H9 (cell line): ENCODE measurements at regions not wholly inside any gene's neighbourhood (a gene's known extent, or its start where the extent isn't known, plus 50 kb on each side); places are given as distances from the start of the nearest gene placed in this dataset.

Experiments used
- DNase-seq: peaks from one replicate; pipeline ENCODE4 v3.0.0-alpha.2; 2017
- H2AFZ ChIP-seq: one replicate; pipeline ENCODE4 v1.6.1; 2013; ENCODE audit warnings: mild to moderate bottlenecking, low read length, control low read depth, moderate library complexity
- H2AK5ac ChIP-seq: 2 replicates; pipeline ENCODE4 v1.6.1; 2013; ENCODE audit warnings: low read length, control low read depth, mixed read lengths; ENCODE audit not compliant: insufficient read length
- H2BK120ac ChIP-seq: one replicate; pipeline ENCODE4 v1.6.1; 2013; ENCODE audit warnings: low read depth, mild to moderate bottlenecking, low read length, control low read depth, inconsistent platforms; ENCODE audit not compliant: poor library complexity, severe bottlenecking
- H2BK12ac ChIP-seq: 2 replicates; pipeline ENCODE4 v1.6.1; 2013; ENCODE audit warnings: low read length, control low read depth, mixed read lengths, low read depth; ENCODE audit not compliant: insufficient read length
- H2BK15ac ChIP-seq: 2 replicates; pipeline ENCODE4 v1.6.1; 2013; ENCODE audit warnings: low read depth, low read length, control low read depth
- H2BK20ac ChIP-seq: one replicate; pipeline ENCODE4 v1.6.1; 2013; ENCODE audit warnings: low read depth, mild to moderate bottlenecking, low read length, control low read depth, inconsistent platforms; ENCODE audit not compliant: poor library complexity, severe bottlenecking
- H2BK5ac ChIP-seq: 2 replicates; pipeline ENCODE4 v1.6.1; 2013; ENCODE audit warnings: low read length, control low read depth, mixed read lengths; ENCODE audit not compliant: insufficient read length
- H3K14ac ChIP-seq: 2 replicates; pipeline ENCODE4 v1.6.1; 2013; ENCODE audit warnings: low read length, control low read depth; ENCODE audit not compliant: insufficient read depth
- H3K18ac ChIP-seq: 2 replicates; pipeline ENCODE4 v1.6.1; 2013; ENCODE audit warnings: low read depth, mild to moderate bottlenecking, mixed read lengths, low read length, control low read depth; ENCODE audit not compliant: insufficient read length
- H3K23ac ChIP-seq: 2 replicates; pipeline ENCODE4 v1.6.1; 2013; ENCODE audit warnings: low read length, control low read depth, mixed read lengths, low read depth; ENCODE audit not compliant: insufficient read length
- H3K23me2 ChIP-seq: 2 replicates; pipeline ENCODE4 v1.6.1; 2013; ENCODE audit warnings: low read depth, mild to moderate bottlenecking, mixed read lengths, low read length, control low read depth; ENCODE audit not compliant: insufficient read length, poor library complexity, severe bottlenecking
- H3K27ac ChIP-seq: 2 replicates; pipeline ENCODE4 v1.5.1; 2013; ENCODE audit warnings: low read length, control low read depth, mixed read lengths, low read depth; ENCODE audit not compliant: insufficient read length
- H3K27me3 ChIP-seq: 2 replicates; pipeline ENCODE4 v1.6.1; 2013; ENCODE audit warnings: low read length, control low read depth, inconsistent platforms; ENCODE audit not compliant: insufficient read depth
- H3K4ac ChIP-seq: 2 replicates; pipeline ENCODE4 v1.6.1; 2013; ENCODE audit warnings: low read depth, mild to moderate bottlenecking, control low read depth, inconsistent platforms, low read length, moderate library complexity
- H3K4me1 ChIP-seq: 2 replicates; pipeline ENCODE4 v1.6.1; 2013; ENCODE audit warnings: low read length, control low read depth, inconsistent platforms; ENCODE audit not compliant: insufficient read depth
- H3K4me2 ChIP-seq: 2 replicates; pipeline ENCODE4 v1.6.1; 2013; ENCODE audit warnings: low read length, control low read depth, mixed read lengths; ENCODE audit not compliant: insufficient read length, insufficient read depth
- H3K56ac ChIP-seq: 2 replicates; pipeline ENCODE4 v1.6.1; 2013; ENCODE audit warnings: low read depth, mild to moderate bottlenecking, mixed read lengths, low read length, control low read depth; ENCODE audit not compliant: insufficient read length
- H3K79me1 ChIP-seq: 2 replicates; pipeline ENCODE4 v1.6.1; 2013; ENCODE audit warnings: low read depth, mild to moderate bottlenecking, moderate library complexity, low read length, control low read depth, inconsistent platforms; ENCODE audit not compliant: insufficient read depth, poor library complexity, severe bottlenecking
- H3K79me2 ChIP-seq: 2 replicates; pipeline ENCODE4 v1.6.1; 2013; ENCODE audit warnings: low read length, control low read depth, inconsistent platforms; ENCODE audit not compliant: insufficient read depth
- H3K9ac ChIP-seq: 2 replicates; pipeline ENCODE4 v1.6.1; 2013; ENCODE audit warnings: low read length, control low read depth, mixed read lengths; ENCODE audit not compliant: insufficient read length; ENCODE audit errors: extremely low read depth
- H3K9me3 ChIP-seq: one replicate; pipeline ENCODE4 v1.6.1; 2013; ENCODE audit warnings: low read depth, low read length, inconsistent platforms; ENCODE audit not compliant: control insufficient read depth
- H3T11ph ChIP-seq: one replicate; pipeline ENCODE4 v1.6.1; 2013; ENCODE audit warnings: mild to moderate bottlenecking, low read length, control low read depth, inconsistent platforms
- H4K20me1 ChIP-seq: one replicate; pipeline ENCODE4 v1.6.1; 2013; ENCODE audit not compliant: control insufficient read depth, insufficient read length, insufficient read depth
- H4K5ac ChIP-seq: 2 replicates; pipeline ENCODE4 v1.6.1; 2013; ENCODE audit warnings: low read depth, mild to moderate bottlenecking, mixed read lengths, low read length, control low read depth; ENCODE audit not compliant: insufficient read length
- H4K8ac ChIP-seq: replicated peaks from 2 replicates; pipeline ENCODE4 v1.6.1; 2013; ENCODE audit warnings: low read length, control low read depth, mixed read lengths, low read depth; ENCODE audit not compliant: insufficient read length
- H4K91ac ChIP-seq: 2 replicates; pipeline ENCODE4 v1.6.1; 2013; ENCODE audit warnings: low read depth, mild to moderate bottlenecking, moderate library complexity, mixed read lengths, low read length, control low read depth; ENCODE audit not compliant: insufficient read length
- H3K27ac Mint-ChIP-seq, 3 experiments: 2 replicates in 2 of 3; 3 replicates in 1 of 3; pipeline ENCODE4 v1.8.0; 2020 to 2021; ENCODE audit warnings: mixed read lengths in 3 of 3, mild to moderate bottlenecking in 1 of 3, moderate library complexity in 1 of 3
- H3K27me3 Mint-ChIP-seq: 2 replicates; pipeline ENCODE4 v1.8.0; 2021; ENCODE audit warnings: low read depth, mild to moderate bottlenecking, moderate library complexity, mixed read lengths
- H3K36me3 Mint-ChIP-seq, 3 experiments: 2 replicates in 2 of 3; 3 replicates in 1 of 3; pipeline ENCODE4 v1.8.0; 2020 to 2021; ENCODE audit warnings: low read depth in 3 of 3, mixed read lengths in 3 of 3; ENCODE audit not compliant: insufficient read depth in 1 of 3
- H3K4me1 Mint-ChIP-seq, 2 experiments: 2 replicates each; pipeline ENCODE4 v1.8.0; 2020; ENCODE audit warnings: mixed read lengths in 2 of 2
- H3K4me3 Mint-ChIP-seq, 2 experiments: 2 replicates in 1 of 2; 3 replicates in 1 of 2; pipeline ENCODE4 v1.8.0; 2020 to 2021; ENCODE audit warnings: mild to moderate bottlenecking in 2 of 2, mixed read lengths in 2 of 2, moderate library complexity in 1 of 2
- H3K9me3 Mint-ChIP-seq, 2 experiments: 2 replicates in 1 of 2; 3 replicates in 1 of 2; pipeline ENCODE4 v1.8.0; 2020; ENCODE audit warnings: mild to moderate bottlenecking in 2 of 2, mixed read lengths in 2 of 2, moderate library complexity in 1 of 2
- CTCF ChIP-seq: fragments of 200-600 bp; sonication (generic); conservative IDR thresholded peaks from 3 replicates; pipeline ENCODE4 v1.8.0; 2021; ENCODE audit warnings: antibody characterized with exemption, mild to moderate bottlenecking
- WGBS: extraction: QIAGEN DNeasy Blood & Tissue Kit; methylation state at CpG from one replicate; pipeline ENCODE4 v1.1.7; 2013; ENCODE audit warnings: missing lambda C conversion rate, low lambda C conversion rate, mixed read lengths; ENCODE audit not compliant: insufficient read length; ENCODE audit errors: extremely low coverage; 5-methylcytosine and 5-hydroxymethylcytosine counted together

DNA sequence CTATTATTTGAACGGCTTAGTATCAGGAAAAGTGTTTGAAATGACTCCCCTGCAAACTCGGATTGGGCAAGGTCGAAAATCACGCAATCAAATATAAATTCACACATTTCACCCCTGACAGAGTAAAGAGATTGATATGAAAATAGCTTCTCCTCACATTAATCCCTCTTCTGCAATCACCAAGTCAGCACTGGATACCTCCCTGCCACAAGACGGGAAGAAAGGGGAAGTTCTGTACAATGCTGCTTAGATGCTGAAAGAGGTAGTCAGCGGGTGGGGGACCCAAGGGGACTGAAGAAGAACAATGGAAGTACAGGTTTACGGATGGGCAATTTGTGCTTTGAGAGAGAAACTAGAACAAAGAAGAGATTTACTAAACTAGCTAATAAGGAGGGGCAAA is 72.0 kb upstream of the ANK3 start:
- peaks cover 5 to 9% of the 10 kb centered on the region in 2 experiments for H3K4me1 Mint-ChIP-seq
- Histone ChIP-seq H3K27ac (no peak overlapping the region), H2BK120ac (no peak overlapping the region), H3K23me2 (no peaks in the 10 kb centered on the region), H3K9ac (no peak overlapping the region), H4K8ac (no peak overlapping the region), H3K14ac (no peak overlapping the region), H2BK12ac (no peak overlapping the region), H3K23ac (no peak overlapping the region), H4K20me1 (no peaks in the 10 kb centered on the region), H3K18ac (no peak overlapping the region), H4K5ac (no peak overlapping the region), H3K27me3 (no peaks in the 10 kb centered on the region), H3K79me2 (no peaks in the 10 kb centered on the region), H2AFZ (no peak overlapping the region), H3K79me1 (no peaks in the 10 kb centered on the region), H4K91ac (no peak overlapping the region), H2BK15ac (no peak overlapping the region), H3K9me3 (no peaks in the 10 kb centered on the region), H2BK20ac (no peak overlapping the region), H3T11ph (no peak overlapping the region), H2AK5ac (no peak overlapping the region), H3K4me1 (no peaks in the 10 kb centered on the region), H3K56ac (no peak overlapping the region), H3K4me2 (no peak overlapping the region), H3K4ac (no peak overlapping the region), H2BK5ac (no peak overlapping the region)
- DNase-seq, result no peak
- no peak overlapping the region for H3K4me3 Mint-ChIP-seq
- no peaks in the 10 kb centered on the region for H3K9me3 Mint-ChIP-seq
- WGBS, result no CpG with 5 or more reads among the region's 7 CpGs
- no peak for TF ChIP-seq CTCF
- H3K36me3 Mint-ChIP-seq, result no peaks in the 10 kb centered on the region
- peak overlapping the region in 1 of 3 experiments; percentile 13; a peak in 1 of 7 replicates for H3K27ac Mint-ChIP-seq
- no peaks in the 10 kb centered on the region for H3K27me3 Mint-ChIP-seq
